ENCODE measurements at regions not wholly inside any gene's neighbourhood (a gene's known extent, or its start where the extent isn't known, plus 50 kb on each side); places are given as distances from the start of the nearest gene placed in this dataset.
"Not testable (repeated sequence)": the region's sequence is repeated elsewhere in the genome, so short reads cannot be mapped to it uniquely, and the experiment has no call there.

DNA sequence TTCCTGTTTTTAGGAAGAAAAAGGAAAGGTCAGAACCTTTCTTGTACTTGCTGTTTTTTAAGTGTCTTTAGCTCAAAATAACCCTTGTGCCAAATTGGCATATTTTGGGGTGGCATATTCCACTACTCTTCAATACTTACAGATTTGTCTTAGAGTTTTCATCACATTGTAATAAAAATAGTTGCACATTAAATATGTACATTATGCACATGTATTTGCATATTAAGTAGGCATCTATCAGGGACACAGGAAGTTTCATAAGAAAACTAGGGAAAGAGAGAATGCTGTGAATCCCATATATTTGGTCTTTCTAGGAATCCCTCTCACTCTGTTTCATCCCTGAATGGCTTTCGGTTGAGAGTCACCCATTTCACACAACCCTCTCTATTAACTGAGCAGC is 139.6 kb downstream of the LARP7 start:
- ATAC-seq, result no peak

DNA sequence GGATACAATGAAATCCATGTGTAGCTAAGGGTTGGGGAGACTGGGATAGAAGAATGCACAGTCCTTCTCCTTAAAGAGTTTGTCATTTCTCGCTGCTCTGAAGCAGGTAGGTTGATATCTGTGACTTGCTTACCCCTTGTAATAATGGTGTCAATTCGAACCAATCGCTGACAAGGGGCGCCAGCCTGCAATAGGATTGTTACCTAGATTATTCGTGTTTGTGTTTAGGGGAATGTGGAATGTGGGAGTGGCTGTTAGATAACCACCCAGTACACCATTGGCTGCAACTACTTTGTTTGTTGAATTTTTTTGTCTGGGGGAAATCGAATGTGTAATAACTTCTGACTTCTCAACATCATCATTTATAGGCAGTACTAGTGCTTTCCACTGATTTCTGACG is 141.6 kb downstream of the LARP7 start:
- ATAC-seq, result no peak

DNA sequence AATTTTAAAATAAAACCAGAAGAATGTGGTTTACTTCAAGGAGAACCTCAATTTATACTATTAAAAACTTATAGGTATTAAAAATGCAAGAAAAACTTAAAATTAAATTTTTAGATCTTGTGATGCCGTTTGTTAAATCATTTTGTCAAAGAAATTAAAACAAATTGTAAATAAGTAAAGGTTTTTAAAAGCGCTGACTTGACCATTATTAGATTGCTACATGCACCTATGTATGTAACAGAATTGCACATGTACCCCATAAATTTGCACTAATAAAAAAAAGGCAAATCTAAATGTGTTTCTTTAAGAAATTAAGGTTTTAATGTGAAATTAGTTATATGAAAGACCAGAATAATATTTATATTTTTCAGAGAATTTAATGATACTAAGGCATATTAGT is 156.1 kb downstream of the LARP7 start:
- ATAC-seq, result no peak

DNA sequence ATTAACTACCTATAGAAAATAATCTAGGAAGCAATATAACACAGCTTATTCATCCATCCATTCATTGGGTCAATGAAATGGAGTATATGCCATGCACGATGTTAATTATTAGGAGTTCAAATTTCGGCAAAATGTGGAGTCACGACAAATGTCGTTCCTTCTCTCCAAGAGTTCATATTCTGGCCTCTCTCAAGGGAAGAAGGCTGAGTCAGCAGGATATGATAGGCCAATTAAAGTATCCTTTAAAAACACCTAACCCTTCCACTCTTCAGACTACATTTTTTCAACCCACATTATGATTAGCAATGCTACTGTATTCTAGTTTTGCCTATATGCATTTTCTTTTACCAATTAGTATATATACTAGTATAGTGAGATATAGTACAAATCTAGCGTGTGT is 163.1 kb downstream of the LARP7 start:
- ATAC-seq, result no peak

DNA sequence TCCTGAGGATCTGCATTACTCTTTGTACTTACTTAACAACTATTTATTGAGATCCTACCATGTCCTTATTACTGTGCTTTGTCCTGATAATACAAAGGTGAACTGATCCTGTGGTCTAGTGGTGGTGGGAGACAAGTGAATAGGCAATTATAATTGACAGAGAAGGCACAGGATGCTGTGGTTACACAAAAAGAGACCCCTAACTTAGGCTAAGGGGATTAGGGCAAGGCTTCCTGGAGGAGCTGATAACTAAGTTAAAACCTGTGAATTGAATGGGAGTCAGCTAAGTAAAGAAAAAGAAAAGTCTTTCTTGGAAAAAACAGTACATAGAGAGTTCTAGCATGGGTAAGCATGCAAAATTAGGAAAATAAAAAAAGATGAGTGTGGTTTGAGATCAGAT is 164.4 kb downstream of the LARP7 start:
- no peak for ATAC-seq

DNA sequence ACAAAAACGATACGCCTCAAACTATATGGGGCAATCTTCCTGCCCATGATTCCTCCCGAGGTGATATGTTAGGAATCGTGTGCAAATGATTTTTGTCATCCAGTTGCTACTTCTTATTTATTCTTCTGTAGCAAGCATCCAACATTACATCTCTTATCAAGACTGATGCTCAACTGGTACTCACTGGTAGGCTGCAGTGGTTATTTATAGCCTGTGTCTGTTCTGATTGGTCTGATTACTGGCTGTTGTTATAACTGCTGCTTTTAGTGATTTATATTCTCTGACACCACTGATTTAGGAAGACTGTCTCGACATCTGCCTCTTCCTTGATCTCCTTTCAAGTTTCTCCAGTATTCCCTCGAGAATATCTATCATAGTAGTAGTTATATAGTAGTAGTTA is 165.8 kb downstream of the LARP7 start:
- ATAC-seq, result no peak

DNA sequence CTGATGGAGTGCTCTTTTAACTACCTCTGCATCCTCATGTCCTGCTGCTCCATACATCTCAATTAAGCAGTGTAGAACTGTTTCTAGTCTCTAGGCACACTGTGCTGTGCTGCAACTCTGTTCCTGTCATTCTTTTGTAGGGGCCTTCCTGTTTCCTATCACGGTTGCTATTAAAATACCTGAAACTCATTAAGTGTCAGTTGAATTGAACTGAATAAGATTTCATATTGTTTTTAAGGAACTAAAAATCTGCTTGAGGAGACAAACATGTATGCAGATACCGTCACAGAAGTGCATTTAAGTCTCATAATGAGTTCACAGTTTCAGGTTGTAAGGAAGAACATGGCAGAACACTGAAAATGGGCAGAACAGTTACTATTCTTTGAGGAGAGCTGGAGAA is 170.1 kb downstream of the LARP7 start:
- ATAC-seq, result no peak

DNA sequence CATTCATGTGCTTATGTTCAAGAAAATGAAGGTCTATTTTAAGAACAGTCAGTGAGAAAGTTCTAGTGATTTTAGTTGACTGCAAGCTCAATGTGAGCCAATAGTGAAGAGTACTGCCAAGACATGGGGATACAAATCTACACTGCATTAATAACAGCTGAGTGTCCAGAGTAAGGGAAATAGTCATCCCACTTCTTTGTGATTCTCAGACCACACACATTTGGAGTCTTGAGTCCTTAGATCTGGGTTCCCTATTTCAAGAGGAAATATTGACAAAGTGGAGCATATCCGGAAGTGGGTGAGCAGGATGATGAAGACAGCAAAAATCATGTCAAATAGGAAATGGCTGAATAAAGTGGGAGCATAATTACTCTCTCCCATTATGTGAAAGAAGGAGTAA is 171.1 kb downstream of the LARP7 start:
- no peak for ATAC-seq

DNA sequence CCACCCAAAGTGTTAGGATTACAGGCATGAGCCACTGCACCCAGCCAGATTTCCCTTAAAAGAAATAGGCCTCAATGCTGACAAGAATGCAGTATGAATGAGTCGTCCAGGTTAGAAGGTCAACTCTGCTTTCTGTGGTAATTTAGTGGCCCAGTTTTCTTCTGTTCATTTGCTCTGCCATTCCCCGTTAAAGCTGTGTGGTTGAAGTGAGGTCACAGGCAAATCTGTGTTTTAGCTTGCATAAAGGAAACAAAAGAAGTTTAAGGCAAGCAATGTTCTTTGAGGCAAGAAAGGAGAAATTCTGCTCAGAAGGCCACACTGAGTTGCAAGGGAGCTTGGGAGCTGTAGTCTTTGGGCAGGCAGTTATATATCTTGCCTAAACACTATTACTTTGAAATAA is 176.8 kb downstream of the LARP7 start:
- no peak for ATAC-seq

DNA sequence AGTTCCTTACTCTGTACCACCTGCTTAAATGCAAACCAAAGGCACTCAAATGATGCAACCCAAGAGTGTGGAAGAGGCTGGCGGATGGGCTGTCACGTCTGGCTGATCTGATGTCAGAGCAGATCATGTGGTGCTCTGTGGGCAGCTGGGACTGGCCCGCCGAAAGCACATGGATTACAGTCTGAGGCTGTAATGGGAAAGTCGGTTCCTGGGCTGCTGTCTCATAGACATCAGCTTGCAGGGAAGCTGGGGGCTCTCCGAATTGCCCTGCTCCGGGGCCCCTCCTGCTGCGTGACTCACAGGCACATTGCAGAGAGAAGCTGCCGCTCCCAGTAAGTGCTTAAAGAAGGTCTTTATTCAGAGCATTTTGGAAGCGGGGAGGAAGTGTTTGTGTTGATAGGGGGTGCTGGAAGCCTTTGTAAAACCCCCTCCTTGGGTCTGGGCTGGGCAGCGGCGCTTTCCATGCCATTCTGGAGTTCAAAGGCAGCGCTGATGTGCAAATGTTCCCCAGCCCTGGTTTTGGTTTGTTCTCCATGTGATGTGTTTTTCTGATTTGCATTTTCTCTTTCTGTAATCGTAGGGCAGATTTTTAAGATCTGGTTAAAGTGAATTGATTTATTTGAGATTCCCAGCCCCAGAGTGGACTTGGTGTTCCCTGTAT is 181.1 kb downstream of the LARP7 start:
- ATAC-seq, result peak; percentile 56 to 71

DNA sequence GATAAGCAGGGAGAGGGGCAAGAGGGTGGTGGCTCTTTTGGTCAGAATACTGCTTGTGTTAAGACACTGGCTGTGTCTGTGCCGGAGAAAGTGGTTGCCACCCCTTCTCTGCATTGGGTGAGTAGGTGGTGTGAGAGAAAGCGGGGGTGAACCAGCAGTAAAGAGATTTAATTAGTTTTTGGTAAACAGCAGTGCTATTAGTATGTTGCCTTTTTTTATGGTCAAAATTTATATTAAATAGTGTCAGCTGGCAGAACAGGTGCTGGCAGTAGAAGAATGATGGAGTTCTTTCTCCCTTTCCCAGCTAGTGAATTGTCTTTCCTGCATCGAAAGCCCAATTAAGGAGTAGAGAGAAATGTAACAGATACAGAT is 181.6 kb downstream of the LARP7 start:
- no peak for ATAC-seq

DNA sequence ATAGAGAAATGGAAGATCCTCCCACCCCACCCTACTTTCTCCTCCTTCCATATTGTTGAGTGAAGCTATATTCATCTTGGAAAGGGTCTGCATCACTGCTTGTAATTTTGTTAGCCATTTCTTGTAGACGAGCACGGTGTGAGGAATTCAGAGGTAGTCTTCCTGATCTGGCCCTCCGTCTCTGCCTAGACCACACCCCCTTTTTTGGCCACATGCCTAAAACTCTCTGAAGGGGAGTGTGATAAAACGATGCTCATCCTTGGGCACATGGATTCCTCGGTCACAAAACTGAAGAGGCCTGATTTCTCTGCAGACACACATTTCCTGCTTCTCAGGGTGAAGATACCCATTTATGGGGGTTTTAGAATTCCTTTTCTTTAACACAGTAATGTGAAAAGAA is 182.8 kb downstream of the LARP7 start:
- ATAC-seq, result no peak

DNA sequence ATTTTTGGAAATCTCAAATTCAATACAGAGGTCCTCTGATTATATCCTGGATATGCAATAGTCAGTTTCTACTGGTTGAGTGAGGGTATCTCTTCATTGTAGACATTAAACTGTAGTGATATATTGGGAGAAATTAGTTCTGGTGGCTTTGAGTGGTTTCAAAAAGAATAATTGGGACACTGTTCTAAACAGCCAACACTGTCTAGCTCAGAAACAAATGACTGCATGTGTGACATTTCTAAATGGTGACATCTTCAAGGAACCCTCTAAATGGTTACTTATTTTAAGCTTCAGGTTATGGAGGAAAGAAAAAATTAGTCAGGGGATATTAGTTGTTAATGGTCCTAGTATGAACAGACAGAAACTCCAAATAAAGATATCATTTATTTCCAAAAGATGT is 186.2 kb downstream of the LARP7 start:
- no peak for ATAC-seq

DNA sequence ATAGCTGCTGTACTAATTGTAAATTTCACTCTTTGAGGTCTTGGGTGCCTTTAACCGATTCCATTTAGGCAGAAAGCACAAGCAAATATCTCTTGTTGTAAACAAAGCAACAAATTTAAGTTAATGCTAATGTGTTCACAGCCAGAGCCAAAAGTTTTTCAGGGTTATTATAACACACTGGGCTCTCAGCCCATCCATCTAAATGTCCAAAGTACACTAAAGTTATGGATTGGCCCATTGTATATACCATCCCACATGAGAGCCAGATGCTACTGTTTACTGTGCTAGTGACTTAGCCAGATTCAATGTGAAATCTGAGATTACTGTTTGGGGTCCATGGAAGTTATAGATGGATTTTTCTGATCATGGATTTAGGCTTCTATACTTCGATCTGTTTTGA is 186.7 kb downstream of the LARP7 start:
- ATAC-seq, result no peak

DNA sequence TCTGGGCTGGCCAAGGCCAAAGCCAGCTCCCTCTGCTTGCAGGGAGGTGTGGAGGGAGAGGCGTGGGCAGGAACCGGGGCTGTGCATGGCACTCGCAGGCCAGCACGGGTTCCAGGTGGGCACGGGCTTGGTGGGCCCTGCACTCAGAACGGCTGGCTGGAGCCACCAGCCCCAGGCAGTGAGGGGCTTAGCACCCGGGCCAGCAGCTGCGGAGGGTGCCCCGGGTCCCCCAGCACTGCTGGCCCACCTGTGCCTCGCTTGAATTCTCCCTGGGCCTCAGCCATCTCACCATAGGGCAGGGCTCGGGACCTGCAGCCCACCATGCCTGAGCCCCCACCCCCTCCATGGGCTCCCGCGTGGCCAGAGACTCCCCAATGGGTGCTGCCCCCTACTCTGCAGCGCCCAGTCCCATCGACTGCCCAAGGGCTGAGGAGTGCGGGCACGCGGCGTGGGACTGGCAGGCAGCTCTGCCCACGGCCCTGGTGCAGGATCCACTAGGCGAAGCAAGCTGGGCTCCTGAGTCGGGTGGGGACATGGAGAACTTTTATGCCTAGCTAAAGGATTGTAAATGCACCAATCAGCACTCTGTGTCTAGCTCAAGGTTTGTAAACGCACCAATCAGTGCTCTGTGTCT is 193.9 kb downstream of the LARP7 start:
- ATAC-seq, result no peak

DNA sequence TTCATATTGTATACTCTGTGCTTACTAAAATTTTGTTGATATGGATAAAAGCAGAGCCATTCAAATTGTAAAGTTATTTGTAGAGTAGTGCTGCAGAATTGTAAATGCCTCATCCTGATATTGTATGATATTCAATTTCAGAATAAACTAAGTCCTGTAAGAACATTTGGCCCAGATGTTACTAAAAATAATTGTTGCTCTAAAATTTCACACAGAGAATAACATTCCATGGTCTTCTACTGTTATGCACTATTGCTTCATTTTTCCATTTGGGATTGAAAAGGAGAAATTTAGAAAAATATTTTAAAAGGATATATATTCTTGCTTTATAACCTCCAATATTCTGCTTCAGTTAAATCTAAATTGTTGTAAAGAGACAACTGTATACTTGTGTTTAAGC is 195.6 kb downstream of the LARP7 start:
- no peak for ATAC-seq

DNA sequence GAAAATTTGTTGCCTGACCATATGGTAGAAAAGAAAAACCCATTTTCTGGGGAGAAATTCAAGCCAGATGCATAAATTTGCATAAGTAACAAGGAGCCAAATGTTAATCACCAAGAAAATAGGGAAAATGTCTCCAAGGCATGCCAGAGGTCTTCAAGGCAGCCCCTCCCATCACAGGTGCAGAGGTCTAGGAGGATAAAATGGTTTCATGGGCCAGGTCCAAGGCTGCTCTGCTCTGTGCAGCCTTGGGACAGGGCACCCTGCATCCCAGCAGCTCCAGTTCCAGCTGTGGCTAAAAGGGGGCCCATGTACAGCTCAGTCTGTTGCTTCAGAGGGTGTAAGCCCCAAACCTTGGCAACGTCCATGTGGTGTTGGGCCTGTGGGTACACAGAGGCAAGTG is 200.0 kb downstream of the LARP7 start:
- no peak for ATAC-seq

DNA sequence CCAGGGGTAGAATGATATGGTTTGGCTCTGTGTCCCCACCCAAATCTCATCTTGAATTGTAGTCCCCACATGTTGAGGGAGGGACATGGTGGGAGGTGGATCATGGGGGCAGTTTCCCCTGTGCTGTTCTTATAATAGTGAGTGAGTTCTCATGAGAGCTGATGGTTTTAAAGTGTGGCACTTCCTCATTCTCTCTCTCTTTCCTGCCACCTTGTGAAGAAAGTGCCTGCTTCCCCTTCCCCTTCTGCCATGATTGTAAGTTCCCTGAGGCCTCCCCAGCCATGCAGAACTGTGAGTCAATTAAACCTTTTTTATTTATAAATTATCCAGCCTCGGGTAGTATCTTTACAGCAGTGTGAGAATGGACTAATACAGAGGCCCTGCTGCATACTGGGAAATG is 201.1 kb downstream of the LARP7 start:
- ATAC-seq, result not testable (repeated sequence)

DNA sequence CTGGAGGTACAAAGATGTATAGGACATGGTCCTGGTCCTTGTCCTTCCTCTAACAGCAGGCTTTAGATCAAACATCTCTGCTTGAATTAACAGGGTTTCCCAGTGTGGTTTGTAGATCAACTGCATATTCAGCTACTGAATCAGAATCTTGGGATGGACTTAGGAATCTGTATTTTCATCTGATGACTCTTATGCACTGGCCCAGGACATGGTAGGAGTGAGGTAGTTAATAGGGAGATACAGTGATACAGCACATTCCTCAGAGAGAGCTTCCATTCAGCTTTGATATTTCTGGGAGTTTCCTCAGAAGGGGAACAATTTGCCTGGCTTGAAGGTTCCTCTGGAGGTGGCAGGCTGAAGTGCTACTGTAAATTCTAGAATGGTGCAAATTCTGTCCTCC is 203.1 kb downstream of the LARP7 start:
- ATAC-seq, result no peak

DNA sequence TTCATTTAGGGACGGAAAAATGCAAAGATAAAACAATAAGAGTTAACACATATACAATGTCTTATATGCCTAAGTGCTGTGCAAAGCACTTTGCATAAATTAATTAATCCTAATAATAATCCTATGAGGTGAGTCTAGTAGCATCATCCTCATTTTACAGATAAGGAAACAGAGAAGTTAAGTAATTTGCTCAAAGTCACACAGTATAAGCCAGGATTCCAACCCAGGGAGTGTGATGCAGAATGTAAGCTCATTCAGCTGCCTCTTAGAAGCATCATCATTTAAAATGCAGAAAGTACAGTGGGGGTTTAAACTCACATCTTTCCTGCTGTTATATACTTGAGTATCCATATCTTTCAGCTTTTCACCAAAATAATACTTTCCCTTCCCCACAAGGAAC is 203.7 kb downstream of the LARP7 start:
- no peak for ATAC-seq

DNA sequence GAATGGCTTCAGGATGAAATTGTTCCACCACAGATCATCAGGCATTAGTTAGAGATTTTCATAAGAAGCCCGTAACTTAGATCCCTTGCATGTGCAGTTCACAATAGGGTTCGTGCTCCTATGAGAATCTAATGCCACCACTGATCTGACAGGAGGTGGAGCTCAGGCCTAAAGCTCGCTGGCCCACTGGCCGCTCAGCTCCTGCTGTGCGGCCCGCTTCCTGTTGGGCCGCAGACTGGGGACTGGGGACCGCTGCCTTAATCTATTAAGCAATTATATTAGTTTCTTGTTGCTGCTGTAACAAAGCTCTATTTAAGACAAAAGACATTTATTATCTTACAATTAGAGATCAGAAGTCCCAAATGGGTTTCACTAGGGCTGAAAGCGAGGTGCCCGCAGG is 205.6 kb downstream of the LARP7 start:
- ATAC-seq, result no peak

DNA sequence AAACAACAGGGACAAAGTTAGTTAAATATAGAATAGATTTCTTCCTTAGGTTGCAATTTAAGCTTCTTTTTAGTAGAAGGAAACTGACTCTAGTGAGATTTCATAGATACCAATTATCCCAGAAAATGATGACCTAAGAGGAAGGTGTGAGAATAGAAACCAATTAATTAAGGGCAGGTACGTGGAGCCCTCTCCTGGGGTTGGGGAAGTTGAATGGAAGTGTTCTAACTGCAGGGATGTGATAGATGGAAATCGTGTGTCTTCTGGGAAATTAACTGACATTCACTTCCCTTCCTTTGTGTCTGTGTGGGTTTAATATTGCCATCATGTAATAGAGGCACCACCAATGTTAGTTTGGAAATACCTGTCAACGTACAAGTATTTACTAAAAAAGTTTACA is 204.1 kb upstream of the ANK2 start:
- no peak for ATAC-seq

DNA sequence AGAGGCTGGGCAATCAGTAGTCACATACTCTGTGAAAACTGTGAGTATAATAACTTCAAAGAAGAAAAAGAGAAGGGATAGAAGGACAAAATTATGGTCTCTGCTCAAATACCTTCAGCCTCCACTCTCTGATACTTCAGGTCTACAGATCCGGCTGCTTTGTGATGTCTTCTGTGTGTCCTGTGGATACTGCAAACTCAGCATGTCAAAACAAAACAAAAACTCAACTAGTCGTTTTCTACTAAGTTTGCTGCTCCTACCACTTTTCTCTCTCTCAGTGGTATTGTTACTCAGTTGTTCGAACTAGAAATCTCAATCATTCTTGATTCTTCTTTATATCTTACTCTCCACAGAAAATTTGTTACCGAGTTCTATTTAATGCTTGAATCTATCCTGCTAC is 202.4 kb upstream of the ANK2 start:
- ATAC-seq, result no peak

DNA sequence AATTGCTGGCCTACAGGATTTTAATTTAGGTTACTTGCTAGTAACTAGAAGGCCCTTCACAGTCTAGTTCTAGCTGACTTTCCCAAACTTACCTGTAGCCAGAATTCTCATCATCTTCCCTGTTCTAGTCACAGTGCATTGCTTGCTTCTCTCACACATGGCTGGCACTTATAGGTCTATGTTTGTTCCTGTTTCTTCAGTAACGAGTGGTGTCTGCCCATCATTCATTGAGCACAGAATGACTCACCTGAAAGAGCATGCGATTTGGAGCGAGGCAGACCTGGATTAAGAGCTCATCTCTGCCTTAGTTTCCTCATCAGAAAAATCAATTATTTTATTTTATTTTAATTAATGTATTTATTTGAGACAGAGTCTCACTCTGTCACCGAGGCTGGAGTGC is 201.7 kb upstream of the ANK2 start:
- no peak for ATAC-seq

DNA sequence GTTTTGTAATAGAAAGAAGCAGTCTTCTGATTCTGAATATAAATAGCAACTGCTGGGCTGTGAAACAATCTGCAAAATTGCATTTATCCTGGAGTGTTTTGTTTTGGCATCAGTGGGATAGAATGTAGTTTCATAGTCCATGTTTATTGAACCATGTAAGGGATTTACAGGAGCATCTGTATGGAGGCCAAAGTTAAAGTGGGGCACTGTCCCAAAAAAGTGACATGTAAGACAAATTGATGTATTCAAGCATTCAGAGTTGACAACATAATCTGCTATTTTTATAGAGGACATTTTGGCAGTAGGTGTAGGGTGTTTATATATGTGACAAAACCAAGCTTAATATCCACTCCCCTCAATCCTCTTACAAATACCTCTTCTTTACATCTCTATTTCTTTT is 200.5 kb upstream of the ANK2 start:
- ATAC-seq, result no peak
